T-cell (primary cell): ENCODE measurements at regions not wholly inside any gene's neighbourhood (a gene's known extent, or its start where the extent isn't known, plus 50 kb on each side); places are given as distances from the start of the nearest gene placed in this dataset.

Experiments
- ATAC-seq, 4 experiments: fragments of 200-7000 bp in 3 of 4; fragments of 150-1000 bp in 1 of 4; cut with Tn5 transposase; replicated peaks in 1 of 4; 1 replicate in 3 of 4; 2 replicates in 1 of 4; pipeline ENCODE4 v1.10.0; 2021; ENCODE audit warnings: moderate library complexity in 3 of 4, mild to moderate bottlenecking in 2 of 4, moderate number of reproducible peaks in 1 of 4
- CTCF ChIA-PET, 2 donors: fragments of 300-600 bp; sonication (Branson Sonifier 250); formaldehyde crosslinking; loops; one replicate each; lab custom pipeline; 2022; ENCODE audit warnings: antibody characterized with exemption in 2 of 2; lab: Charles Lee
- POLR2A ChIA-PET, 2 donors: fragments of 300-600 bp; sonication (Branson Sonifier 250); formaldehyde crosslinking; loops; one replicate each; lab custom pipeline; 2022; ENCODE audit warnings: antibody characterized with exemption in 2 of 2; lab: Charles Lee
- DNase-seq, 35 experiments: peaks; one replicate each; pipeline versions ENCODE4 v3.0.0 to v3.0.0-alpha.2; 2013 to 2023
- H3K27ac ChIP-seq: one replicate; pipeline ENCODE4 v1.5.1; 2013; ENCODE audit warnings: low read length
- H3K27me3 ChIP-seq, 2 experiments: replicated peaks in 1 of 2; 1 replicate in 1 of 2; 2 replicates in 1 of 2; pipeline versions ENCODE4 v1.6.1 to v1.7.0; 2013; ENCODE audit warnings: low read length in 1 of 2, mixed read lengths in 1 of 2; ENCODE audit not compliant: control insufficient read depth in 2 of 2, insufficient read depth in 2 of 2; ENCODE audit errors: extremely low read depth in 1 of 2
- H3K36me3 ChIP-seq, 2 donors: 1 replicate in 1 of 2; 2 replicates in 1 of 2; pipeline versions ENCODE4 v1.6.1 to v1.7.0; 2013; ENCODE audit warnings: low read length in 1 of 2; ENCODE audit not compliant: control insufficient read depth in 2 of 2, insufficient read depth in 1 of 2; ENCODE audit errors: extremely low read depth in 1 of 2
- H3K4me1 ChIP-seq, 2 experiments: 1 replicate in 1 of 2; 2 replicates in 1 of 2; pipeline versions ENCODE4 v1.6.1 to v1.7.0; 2013; ENCODE audit warnings: low read length in 2 of 2, mixed read lengths in 1 of 2; ENCODE audit not compliant: insufficient read depth in 2 of 2, control insufficient read depth in 1 of 2; ENCODE audit errors: extremely low read depth in 1 of 2
- H3K4me3 ChIP-seq, 2 donors: 1 replicate in 1 of 2; 2 replicates in 1 of 2; pipeline versions ENCODE4 v1.5.1 to v1.7.0; 2013; ENCODE audit warnings: mild to moderate bottlenecking in 2 of 2, low read length in 1 of 2, moderate library complexity in 1 of 2; ENCODE audit not compliant: control insufficient read depth in 1 of 2; ENCODE audit errors: extremely low read depth in 1 of 2
- H3K9me3 ChIP-seq: 2 replicates; pipeline ENCODE4 v1.7.0; 2013
- H3K27ac Mint-ChIP-seq, 2 donors: one replicate each; pipeline ENCODE4 v1.8.0; 2020 to 2021; ENCODE audit warnings: mild to moderate bottlenecking in 2 of 2, mixed read lengths in 2 of 2
- H3K27me3 Mint-ChIP-seq, 2 donors: one replicate each; pipeline ENCODE4 v1.8.0; 2021 to 2022; ENCODE audit warnings: mixed read lengths in 2 of 2
- H3K36me3 Mint-ChIP-seq: one replicate; pipeline ENCODE4 v1.8.0; 2021; ENCODE audit warnings: mixed read lengths
- H3K4me1 Mint-ChIP-seq, 3 donors: one replicate each; pipeline ENCODE4 v1.8.0; 2020 to 2022; ENCODE audit warnings: mixed read lengths in 3 of 3, mild to moderate bottlenecking in 1 of 3
- H3K4me3 Mint-ChIP-seq, 3 donors: one replicate each; pipeline ENCODE4 v1.8.0; 2020 to 2022; ENCODE audit warnings: mild to moderate bottlenecking in 3 of 3, mixed read lengths in 3 of 3, moderate library complexity in 3 of 3
- H3K9me3 Mint-ChIP-seq, 3 donors: one replicate each; pipeline ENCODE4 v1.8.0; 2020 to 2022; ENCODE audit warnings: mixed read lengths in 3 of 3
- WGBS: methylation state at CpG from one replicate; pipeline ENCODE4 v1.1.5; 2013; ENCODE audit warnings: missing lambda C conversion rate; ENCODE audit not compliant: insufficient coverage; 5-methylcytosine and 5-hydroxymethylcytosine counted together

DNA sequence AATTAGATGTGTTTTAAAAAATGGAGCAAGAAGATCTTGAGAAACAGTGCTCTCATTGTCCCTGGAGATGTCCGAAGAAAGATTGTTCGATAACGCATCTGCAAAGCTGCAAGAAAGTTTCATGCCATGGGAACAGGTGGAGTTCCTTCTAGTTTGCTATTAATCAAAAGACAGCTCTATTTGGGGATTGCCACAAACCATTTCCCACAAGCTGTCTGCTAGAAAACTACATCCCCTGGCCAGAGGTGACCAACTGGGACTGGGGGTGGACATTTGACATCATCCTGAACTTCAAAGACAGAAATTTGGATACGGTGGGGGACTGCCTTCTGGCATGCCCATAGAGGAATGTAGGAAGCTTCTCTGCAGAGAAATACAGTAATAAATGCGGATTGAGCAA is 50.8 kb upstream of the OSMR start:
- ATAC-seq = no peak
- POLR2A ChIA-PET = no interaction called here
- no peak overlapping the region for H3K27ac Mint-ChIP-seq
- H3K4me3 Mint-ChIP-seq = no peak overlapping the region
- CTCF ChIA-PET = no interaction called here
- H3K27ac ChIP-seq = no peak overlapping the region
- H3K36me3 Mint-ChIP-seq = no peaks in the 10 kb centered on the region
- no peak overlapping the region for H3K4me3 ChIP-seq
- H3K27me3 ChIP-seq = no peaks in the 10 kb centered on the region
- H3K9me3 ChIP-seq = no peaks in the 10 kb centered on the region
- 87% methylated on average over 3 of the region's 5 CpGs for WGBS
- no peaks in the 10 kb centered on the region for H3K9me3 Mint-ChIP-seq
- no peaks in the 10 kb centered on the region for H3K4me1 Mint-ChIP-seq
- no peaks in the 10 kb centered on the region for H3K36me3 ChIP-seq
- no peak for DNase-seq
- H3K4me1 ChIP-seq = no peaks in the 10 kb centered on the region
- peaks cover 0 to 38% of the 10 kb centered on the region in 2 donors for H3K27me3 Mint-ChIP-seq

DNA sequence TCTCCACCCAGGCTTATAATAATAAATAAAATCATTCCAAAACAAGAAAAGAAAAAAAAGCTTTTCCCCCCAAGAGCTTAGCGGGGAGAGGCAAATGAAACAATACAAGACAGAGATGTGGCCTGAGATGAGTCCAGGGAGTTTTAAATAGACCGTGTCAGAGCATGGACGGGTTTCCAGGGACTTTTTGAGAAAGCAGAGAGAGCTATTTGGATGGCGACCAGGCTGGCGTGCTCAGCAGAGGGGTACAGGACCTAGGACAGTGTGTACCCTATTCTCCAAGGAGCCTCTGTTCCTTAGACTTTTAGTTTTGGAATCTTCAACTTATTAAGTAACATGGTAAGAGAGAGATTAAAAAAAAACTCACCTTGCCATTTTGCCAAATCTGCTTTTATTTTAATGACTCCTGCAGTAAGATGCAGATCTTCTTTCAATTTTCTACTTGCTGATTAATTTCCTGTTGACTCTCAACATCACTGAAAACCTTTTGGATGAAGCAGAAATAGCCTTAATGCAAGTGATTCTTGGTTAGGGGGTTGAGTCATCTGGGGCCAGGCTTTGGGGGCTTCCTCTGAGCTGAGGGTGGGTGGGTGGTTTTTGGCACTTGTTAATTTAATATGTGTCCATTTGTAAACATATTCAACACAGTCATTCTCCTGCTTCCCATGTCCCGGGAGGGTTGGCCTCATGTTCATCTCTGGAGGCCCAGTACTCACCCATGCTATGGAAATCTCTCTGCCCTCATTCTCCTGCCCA is 49.6 kb upstream of the OSMR start:
- Mint-ChIP-seq H3K4me1 (no peaks in the 10 kb centered on the region), H3K4me3 (no peak overlapping the region), H3K27me3 (peaks cover 0 to 33% of the 10 kb centered on the region in 2 donors), H3K9me3 (no peaks in the 10 kb centered on the region), H3K27ac (no peak overlapping the region), H3K36me3 (no peaks in the 10 kb centered on the region)
- Histone ChIP-seq H3K4me1 (no peaks in the 10 kb centered on the region), H3K27ac (no peak overlapping the region), H3K9me3 (no peaks in the 10 kb centered on the region), H3K27me3 (no peaks in the 10 kb centered on the region), H3K36me3 (no peaks in the 10 kb centered on the region), H3K4me3 (no peak overlapping the region)
- 71% methylated on average over 1 of the region's 6 CpGs for WGBS
- ChIA-PET CTCF (no interaction called here), POLR2A (no interaction called here)
- ATAC-seq (no peak), DNase-seq (no peak)
